ENCODE measurements at regions not wholly inside any gene's neighbourhood (a gene's known extent, or its start where the extent isn't known, plus 50 kb on each side); places are given as distances from the start of the nearest gene placed in this dataset.

DNA sequence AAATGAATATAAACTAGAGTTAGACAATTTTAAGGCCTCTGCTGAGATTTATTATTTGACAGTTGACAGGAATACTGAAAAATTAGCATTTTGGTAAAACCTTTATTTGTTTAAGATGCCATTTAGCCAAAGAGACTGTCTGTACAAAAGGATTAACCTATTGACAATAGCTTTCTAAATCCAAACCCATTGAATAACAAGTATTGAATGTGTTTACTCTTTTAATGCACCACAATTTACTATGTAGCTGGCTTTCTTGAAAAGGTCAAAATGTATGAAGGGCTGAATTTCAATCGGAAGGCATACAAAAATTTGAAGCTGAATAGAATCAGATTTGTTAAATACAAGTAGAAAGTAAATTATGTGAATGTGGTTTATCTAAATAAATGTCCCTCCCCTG is 374.5 kb downstream of the TEX13C start:
- TF ChIP-seq, protein P1, sequence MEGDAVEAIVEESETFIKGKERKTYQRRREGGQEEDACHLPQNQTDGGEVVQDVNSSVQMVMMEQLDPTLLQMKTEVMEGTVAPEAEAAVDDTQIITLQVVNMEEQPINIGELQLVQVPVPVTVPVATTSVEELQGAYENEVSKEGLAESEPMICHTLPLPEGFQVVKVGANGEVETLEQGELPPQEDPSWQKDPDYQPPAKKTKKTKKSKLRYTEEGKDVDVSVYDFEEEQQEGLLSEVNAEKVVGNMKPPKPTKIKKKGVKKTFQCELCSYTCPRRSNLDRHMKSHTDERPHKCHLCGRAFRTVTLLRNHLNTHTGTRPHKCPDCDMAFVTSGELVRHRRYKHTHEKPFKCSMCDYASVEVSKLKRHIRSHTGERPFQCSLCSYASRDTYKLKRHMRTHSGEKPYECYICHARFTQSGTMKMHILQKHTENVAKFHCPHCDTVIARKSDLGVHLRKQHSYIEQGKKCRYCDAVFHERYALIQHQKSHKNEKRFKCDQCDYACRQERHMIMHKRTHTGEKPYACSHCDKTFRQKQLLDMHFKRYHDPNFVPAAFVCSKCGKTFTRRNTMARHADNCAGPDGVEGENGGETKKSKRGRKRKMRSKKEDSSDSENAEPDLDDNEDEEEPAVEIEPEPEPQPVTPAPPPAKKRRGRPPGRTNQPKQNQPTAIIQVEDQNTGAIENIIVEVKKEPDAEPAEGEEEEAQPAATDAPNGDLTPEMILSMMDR (IDR thresholded peaks at IDR 0.05; ENCODE audit: low read depth, low read length, missing control alignments) = no peak
- no peak for DNase-seq (ENCODE audit: low read depth)
- no peak overlapping the region for H3K4me3 ChIP-seq (ENCODE audit: low read depth, low read length)

DNA sequence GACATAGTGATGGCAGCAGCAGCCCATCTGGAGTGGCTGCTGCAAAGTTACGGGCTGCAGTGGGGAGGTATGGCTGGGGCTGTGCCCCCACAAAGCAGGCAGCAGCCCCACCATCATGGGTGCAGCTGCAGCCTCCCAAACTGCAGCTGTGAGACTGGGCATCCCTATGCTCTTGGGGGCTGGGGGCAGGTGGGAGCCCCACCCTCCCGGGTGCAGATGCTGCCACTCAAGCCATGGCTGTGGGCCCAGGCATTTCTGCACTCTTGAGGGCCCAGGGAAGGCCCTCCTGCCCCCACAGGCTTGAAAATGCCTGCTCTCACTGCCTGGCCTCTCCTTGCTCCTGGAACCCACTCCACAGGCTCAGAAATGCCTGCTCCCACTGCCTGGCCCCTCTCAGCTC is 389.4 kb downstream of the TEX13C start:
- TF ChIP-seq, protein P1 (IDR thresholded peaks at IDR 0.05; ENCODE audit: low read depth, low read length, missing control alignments) = no peak
- DNase-seq (ENCODE audit: low read depth) = no peak
- H3K4me3 ChIP-seq (ENCODE audit: low read depth, low read length) = no peak overlapping the region

DNA sequence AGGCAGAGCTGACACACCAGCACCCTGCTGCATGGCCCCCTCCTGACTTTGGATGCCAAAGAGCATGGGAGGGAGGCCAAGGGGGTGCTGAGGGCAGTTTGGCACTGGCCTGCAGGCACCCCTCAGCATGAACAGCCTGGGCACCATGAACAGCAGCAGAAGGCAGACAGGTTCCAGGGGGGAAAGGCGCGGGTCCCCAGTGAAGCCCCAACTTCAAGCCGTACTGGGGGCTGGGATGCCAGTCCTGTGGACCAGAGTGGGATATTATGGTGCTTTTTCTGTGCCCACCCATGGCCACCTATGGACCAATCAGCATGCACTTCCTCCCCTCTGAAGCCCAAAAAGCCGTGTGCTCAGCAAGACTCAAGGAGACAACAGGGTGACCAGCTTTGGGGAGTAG is 389.9 kb downstream of the TEX13C start:
- H3K4me3 ChIP-seq (ENCODE audit: low read depth, low read length) = no peak overlapping the region
- DNase-seq (ENCODE audit: low read depth) = no peak
- TF ChIP-seq, protein P1 (IDR thresholded peaks at IDR 0.05; ENCODE audit: low read depth, low read length, missing control alignments) = no peak

DNA sequence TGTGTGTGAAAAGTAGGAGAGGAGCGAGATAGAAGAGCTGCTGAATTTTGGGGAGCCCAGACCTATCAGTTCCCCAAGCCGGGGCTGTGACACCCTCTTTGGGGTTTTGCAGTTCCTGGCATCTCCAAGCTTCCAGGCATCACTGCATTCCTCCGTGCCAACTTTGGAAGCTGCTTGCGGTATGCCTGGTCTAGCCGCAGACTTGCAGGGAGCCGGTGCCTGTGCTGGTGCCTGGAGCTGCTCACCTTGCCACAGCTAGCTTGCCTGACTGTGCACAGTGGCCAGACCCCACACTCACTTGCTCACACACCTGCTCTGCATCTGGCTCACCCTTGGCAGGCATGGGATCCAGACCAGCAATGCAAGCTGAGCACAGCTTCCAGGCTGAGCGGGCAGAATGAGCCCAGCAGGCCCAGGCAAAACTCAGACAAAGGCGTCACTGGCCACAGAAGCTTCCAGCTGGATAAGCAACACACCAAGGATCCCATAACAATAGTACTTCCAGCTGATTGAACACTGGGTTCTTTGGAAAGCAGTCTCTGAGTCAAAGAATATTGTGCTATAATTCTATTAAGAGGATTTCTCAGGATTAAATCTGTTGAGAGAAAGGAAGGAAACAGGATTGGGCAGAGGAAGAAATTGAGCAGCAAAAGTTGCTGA is 390.9 kb downstream of the TEX13C start:
- H3K4me3 ChIP-seq (ENCODE audit: low read depth, low read length) = no peak overlapping the region
- TF ChIP-seq, protein P1 (IDR thresholded peaks at IDR 0.05; ENCODE audit: low read depth, low read length, missing control alignments) = no peak
- DNase-seq (ENCODE audit: low read depth) = no peak

DNA sequence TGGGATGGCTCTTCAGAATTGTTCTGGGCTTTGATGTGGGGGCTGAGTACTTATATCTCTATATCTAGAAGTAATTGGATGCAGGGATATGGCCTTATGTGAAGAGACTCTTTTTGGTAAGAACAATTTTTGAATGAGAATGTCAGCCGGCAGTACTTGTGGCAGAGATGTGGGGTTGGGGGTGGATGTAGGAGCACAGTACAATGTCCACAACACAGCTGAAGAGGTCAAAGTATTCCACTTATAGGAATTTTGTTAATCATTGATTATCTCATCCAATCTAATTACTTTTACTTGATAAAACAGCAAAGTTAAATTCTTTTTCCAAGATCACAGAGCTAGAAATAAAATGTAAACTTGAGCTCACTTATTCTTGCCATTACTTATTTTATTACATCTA is 391.4 kb downstream of the TEX13C start:
- TF ChIP-seq, protein P1 (IDR thresholded peaks at IDR 0.05; ENCODE audit: low read depth, low read length, missing control alignments) = no peak
- no peak for DNase-seq (ENCODE audit: low read depth)
- no peak overlapping the region for H3K4me3 ChIP-seq (ENCODE audit: low read depth, low read length)

DNA sequence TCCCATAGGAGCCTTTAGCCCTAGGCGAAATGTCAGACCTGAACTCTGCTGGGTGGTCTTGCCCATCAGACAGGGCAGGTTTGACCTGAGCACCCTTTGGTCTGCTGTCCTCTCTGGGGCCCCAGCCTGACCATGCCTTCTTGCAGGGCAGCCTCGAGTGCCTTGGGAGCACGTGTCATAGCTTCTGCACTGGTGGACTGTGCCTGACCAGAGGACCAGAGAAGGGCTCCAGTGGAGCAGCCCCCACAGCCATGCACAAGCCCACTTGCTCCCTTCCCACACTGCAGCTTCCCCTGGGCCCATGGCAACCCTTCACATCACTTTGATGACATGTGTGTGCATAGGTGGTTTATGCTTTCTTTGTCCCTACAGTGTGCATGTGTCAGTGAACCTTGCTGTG is 394.0 kb downstream of the TEX13C start:
- DNase-seq (ENCODE audit: low read depth) = no peak
- no peak overlapping the region for H3K4me3 ChIP-seq (ENCODE audit: low read depth, low read length)
- TF ChIP-seq, protein P1 (IDR thresholded peaks at IDR 0.05; ENCODE audit: low read depth, low read length, missing control alignments) = no peak

DNA sequence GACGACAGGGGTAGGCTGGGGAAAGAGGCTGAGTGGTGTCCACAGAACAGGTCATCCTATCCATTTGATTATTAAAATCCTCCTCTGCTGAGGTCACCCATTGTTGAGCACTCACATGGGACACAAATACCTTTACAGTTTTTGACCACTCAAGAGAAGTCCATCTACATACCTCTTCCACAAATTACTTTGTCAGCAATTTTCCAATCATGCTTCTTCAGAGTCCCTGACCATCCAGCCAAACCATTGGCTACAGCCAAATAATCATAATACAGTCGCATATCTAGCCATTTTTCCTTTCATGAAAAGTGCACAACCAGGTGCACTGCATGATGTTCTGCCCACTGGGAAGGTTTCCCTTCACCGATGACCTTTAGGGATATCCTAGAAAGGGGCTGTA is 407.4 kb downstream of the TEX13C start:
- DNase-seq (ENCODE audit: low read depth) = no peak

More for the DNA sequence above, 407.4 kb downstream of the TEX13C start:
- H3K4me3 ChIP-seq (ENCODE audit: low read depth, low read length) = no peak overlapping the region
- TF ChIP-seq, protein P1 (IDR thresholded peaks at IDR 0.05; ENCODE audit: low read depth, low read length, missing control alignments) = no peak
